ENCODE measurements at regions not wholly inside any gene's neighbourhood (a gene's known extent, or its start where the extent isn't known, plus 50 kb on each side); places are given as distances from the start of the nearest gene placed in this dataset.

DNA sequence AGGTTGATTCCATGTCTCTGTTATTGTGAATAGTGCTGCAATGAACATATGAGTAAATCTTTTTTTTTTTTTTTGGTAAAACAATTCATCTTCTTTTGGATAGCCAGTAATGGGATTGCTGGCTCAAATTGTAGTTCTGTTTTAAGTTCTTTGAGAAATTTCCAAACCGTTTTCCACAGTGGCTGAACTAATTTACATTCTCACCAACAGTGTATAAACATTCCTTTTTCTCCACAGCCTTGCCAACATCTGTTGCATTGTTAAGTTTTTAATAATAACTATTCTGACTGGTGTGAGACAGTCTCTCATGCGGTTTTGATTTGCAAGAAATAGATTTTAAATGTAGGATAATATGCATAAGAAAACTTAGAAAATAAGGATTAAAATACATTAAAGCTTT, 279.0 kb upstream of the EPHA3 start:
- 60% methylated on average over 2 of the region's 2 CpGs for WGBS, 2 donors

DNA sequence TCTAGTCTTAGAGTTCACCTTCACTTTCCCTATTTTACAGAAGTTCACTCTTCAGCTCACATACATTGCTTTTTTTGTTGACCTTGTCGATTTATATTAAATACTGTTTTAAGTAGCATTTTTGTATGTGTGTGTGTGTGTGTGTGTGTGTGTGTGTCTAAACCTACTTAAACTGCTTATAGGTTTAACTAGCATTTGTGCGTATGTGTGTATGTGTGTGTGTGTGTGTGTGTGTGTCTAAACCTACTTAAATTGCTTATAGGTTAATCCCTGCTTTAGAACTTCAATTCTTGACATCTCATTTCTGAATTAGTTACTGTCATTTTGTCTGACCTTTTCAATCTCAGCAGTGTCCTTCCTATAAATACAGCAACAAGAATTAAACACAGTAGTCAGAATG, 254.8 kb upstream of the EPHA3 start:
- DNase-seq (no peak), ATAC-seq (no peak)
- no peaks in the 10 kb centered on the region for H3K36me3 ChIP-seq (replicated peaks in 1 of 2; ENCODE audit: insufficient read depth in 1 of 2, low read depth in 2 of 2)
- H3K4me3 ChIP-seq, result no peak overlapping the region
- no peak overlapping the region for H3K27ac ChIP-seq
- WGBS, 2 donors, result 64 to 85% methylated on average over 2 of the region's 2 CpGs
- no peak for TF ChIP-seq POLR2A (IDR thresholded peaks at IDR 0.05)
- TF ChIP-seq, protein P1, sequence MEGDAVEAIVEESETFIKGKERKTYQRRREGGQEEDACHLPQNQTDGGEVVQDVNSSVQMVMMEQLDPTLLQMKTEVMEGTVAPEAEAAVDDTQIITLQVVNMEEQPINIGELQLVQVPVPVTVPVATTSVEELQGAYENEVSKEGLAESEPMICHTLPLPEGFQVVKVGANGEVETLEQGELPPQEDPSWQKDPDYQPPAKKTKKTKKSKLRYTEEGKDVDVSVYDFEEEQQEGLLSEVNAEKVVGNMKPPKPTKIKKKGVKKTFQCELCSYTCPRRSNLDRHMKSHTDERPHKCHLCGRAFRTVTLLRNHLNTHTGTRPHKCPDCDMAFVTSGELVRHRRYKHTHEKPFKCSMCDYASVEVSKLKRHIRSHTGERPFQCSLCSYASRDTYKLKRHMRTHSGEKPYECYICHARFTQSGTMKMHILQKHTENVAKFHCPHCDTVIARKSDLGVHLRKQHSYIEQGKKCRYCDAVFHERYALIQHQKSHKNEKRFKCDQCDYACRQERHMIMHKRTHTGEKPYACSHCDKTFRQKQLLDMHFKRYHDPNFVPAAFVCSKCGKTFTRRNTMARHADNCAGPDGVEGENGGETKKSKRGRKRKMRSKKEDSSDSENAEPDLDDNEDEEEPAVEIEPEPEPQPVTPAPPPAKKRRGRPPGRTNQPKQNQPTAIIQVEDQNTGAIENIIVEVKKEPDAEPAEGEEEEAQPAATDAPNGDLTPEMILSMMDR (IDR thresholded peaks at IDR 0.05), result no peak
- H3K9me3 ChIP-seq, result no peaks in the 10 kb centered on the region
- intact Hi-C loops (cut with DNase I), result no loop called here
- H3K4me1 ChIP-seq, result no peaks in the 10 kb centered on the region
- H3K27me3 ChIP-seq, result no peaks in the 10 kb centered on the region

More for the DNA sequence above, 279.0 kb upstream of the EPHA3 start:
- no peak for TF ChIP-seq POLR2A (IDR thresholded peaks at IDR 0.05)
- TF ChIP-seq, protein P1 (IDR thresholded peaks at IDR 0.05), result no peak
- DNase-seq (no peak), ATAC-seq (no peak)
- no peaks in the 10 kb centered on the region for H3K4me1 ChIP-seq
- H3K27ac ChIP-seq, result no peak overlapping the region
- intact Hi-C loops (cut with DNase I), result no loop called here
- no peaks in the 10 kb centered on the region for H3K27me3 ChIP-seq
- H3K36me3 ChIP-seq (replicated peaks in 1 of 2; ENCODE audit: insufficient read depth in 1 of 2, low read depth in 2 of 2), result no peaks in the 10 kb centered on the region
- H3K4me3 ChIP-seq, result no peak overlapping the region
- H3K9me3 ChIP-seq, result no peaks in the 10 kb centered on the region

DNA sequence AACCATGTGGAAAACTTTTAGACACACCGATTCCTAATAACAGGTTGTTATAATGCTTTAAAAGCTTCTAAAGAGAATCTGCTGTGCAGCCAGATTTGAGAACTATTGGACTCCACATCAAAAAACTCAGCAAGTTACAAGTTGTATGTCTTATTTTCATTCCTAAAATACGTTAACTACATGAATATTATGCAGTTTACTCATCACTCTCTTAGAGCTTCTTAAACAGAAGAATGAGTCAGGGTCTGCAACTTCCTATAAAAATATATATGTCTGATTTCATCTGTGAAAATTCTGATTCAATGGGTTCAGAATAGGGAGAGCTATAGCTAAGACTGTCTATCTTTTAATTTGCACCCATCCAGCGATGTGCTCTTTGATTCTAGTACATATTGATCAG, 244.2 kb upstream of the EPHA3 start:
- Histone ChIP-seq H3K9me3 (no peaks in the 10 kb centered on the region), H3K36me3 (replicated peaks in 1 of 2; ENCODE audit: insufficient read depth in 1 of 2, low read depth in 2 of 2) (no peaks in the 10 kb centered on the region), H3K4me3 (no peak overlapping the region), H3K27ac (no peak overlapping the region), H3K27me3 (no peaks in the 10 kb centered on the region), H3K4me1 (no peaks in the 10 kb centered on the region)
- WGBS, 2 donors, result 82 to 84% methylated on average over 3 of the region's 3 CpGs
- no peak for TF ChIP-seq POLR2A (IDR thresholded peaks at IDR 0.05)
- TF ChIP-seq, protein P1 (IDR thresholded peaks at IDR 0.05), result no peak
- ATAC-seq, result no peak
- intact Hi-C loops (cut with DNase I), result no loop called here
- DNase-seq, result no peak

DNA sequence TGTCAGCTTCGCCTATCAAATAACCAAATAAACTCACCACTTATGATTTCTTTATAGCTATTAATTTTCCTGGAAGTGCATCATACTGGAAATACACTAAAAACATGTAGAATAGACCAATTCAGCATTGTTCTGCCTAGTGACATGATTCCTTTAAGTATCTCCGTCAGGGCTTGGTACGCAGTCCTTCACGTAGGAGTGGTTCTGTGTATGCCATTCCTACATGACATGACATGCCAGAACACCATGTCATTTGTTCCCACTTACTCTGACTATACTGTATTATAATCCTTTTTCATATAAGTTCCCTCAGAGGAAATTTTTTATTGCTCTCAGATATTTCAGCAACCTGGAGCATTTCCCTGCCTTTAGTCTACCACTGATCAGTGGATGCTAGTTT, 230.7 kb upstream of the EPHA3 start:
- intact Hi-C loops (cut with DNase I), result no loop called here
- TF ChIP-seq, protein P1 (IDR thresholded peaks at IDR 0.05), result no peak
- Histone ChIP-seq H3K36me3 (replicated peaks in 1 of 2; ENCODE audit: insufficient read depth in 1 of 2, low read depth in 2 of 2) (no peaks in the 10 kb centered on the region), H3K27ac (no peak overlapping the region), H3K4me3 (no peak overlapping the region), H3K4me1 (no peaks in the 10 kb centered on the region), H3K9me3 (no peaks in the 10 kb centered on the region), H3K27me3 (no peaks in the 10 kb centered on the region)
- no peak for ATAC-seq
- no peak for DNase-seq
- WGBS, 2 donors, result 90 to 92% methylated on average over 4 of the region's 4 CpGs

DNA sequence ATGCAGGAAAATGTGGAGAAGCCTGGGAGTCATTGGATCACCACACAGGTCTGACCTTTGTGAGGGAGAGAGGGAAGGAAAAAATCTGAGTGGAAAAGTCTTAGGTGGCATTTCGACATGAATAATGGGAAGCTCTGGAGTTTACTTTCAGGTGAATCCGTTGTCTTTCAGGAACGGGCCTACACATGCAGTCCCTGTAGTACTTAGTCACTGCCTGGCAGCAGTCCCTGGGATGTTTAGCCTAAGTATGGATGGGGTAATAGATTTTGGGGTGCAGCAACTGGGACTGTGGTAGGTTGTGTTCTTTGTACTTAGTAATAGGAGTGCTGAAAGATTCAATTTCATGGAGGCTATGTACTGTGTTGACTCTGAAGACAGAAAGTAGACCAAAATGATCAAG, 227.5 kb upstream of the EPHA3 start:
- intact Hi-C loops (cut with DNase I), result no loop called here
- Histone ChIP-seq H3K9me3 (no peaks in the 10 kb centered on the region), H3K27me3 (no peaks in the 10 kb centered on the region), H3K27ac (no peak overlapping the region), H3K4me3 (no peak overlapping the region), H3K4me1 (peaks cover 4% of the 10 kb centered on the region), H3K36me3 (replicated peaks in 1 of 2; ENCODE audit: insufficient read depth in 1 of 2, low read depth in 2 of 2) (no peaks in the 10 kb centered on the region)
- no peak for DNase-seq
- no peak for TF ChIP-seq POLR2A (IDR thresholded peaks at IDR 0.05)
- TF ChIP-seq, protein P1 (IDR thresholded peaks at IDR 0.05), result no peak
- no peak for ATAC-seq
- 77 to 91% methylated on average over 3 of the region's 3 CpGs for WGBS, 2 donors
